Natural killer cell treated with Interleukin-12 subunit alpha and Interleukin-12 subunit beta and Interleukin-15 and Interleukin-18, amount 100 ng/mL, for 72 hours (primary cell): ENCODE measurements at regions not wholly inside any gene's neighbourhood (a gene's known extent, or its start where the extent isn't known, plus 50 kb on each side); places are given as distances from the start of the nearest gene placed in this dataset.
A peak's percentile ranks its signal among the peaks of the same experiment; 100 is the strongest.

Source experiments
- ATAC-seq, 2 donors: fragments of 150-1000 bp; cut with Tn5 transposase in 1 of 2; sonication (Bioruptor Pico), chemical (Tn5 transposase) in 1 of 2; 2 replicates each; pipeline ENCODE4 v1.10.0; 2021
- DNase-seq: peaks from one replicate; pipeline ENCODE4 v3.0.0; 2022; ENCODE audit warnings: low spot score
- H3K27ac Mint-ChIP-seq, 2 donors: 1 replicate in 1 of 2; 2 replicates in 1 of 2; pipeline ENCODE4 v1.8.0; 2022; ENCODE audit warnings: mixed read lengths in 2 of 2, mild to moderate bottlenecking in 1 of 2, moderate library complexity in 1 of 2
- H3K27me3 Mint-ChIP-seq, 2 donors: 1 replicate in 1 of 2; 2 replicates in 1 of 2; pipeline ENCODE4 v1.8.0; 2022; ENCODE audit warnings: mixed read lengths in 2 of 2
- H3K36me3 Mint-ChIP-seq: one replicate; pipeline ENCODE4 v1.8.0; 2022; ENCODE audit warnings: mixed read lengths
- H3K4me1 Mint-ChIP-seq, 2 donors: 1 replicate in 1 of 2; 2 replicates in 1 of 2; pipeline ENCODE4 v1.8.0; 2022; ENCODE audit warnings: low read depth in 2 of 2, mixed read lengths in 2 of 2, mild to moderate bottlenecking in 1 of 2
- H3K4me3 Mint-ChIP-seq: one replicate; pipeline ENCODE4 v1.8.0; 2022; ENCODE audit warnings: mixed read lengths
- H3K9me3 Mint-ChIP-seq: 2 replicates; pipeline ENCODE4 v1.8.0; 2022; ENCODE audit warnings: mixed read lengths

DNA sequence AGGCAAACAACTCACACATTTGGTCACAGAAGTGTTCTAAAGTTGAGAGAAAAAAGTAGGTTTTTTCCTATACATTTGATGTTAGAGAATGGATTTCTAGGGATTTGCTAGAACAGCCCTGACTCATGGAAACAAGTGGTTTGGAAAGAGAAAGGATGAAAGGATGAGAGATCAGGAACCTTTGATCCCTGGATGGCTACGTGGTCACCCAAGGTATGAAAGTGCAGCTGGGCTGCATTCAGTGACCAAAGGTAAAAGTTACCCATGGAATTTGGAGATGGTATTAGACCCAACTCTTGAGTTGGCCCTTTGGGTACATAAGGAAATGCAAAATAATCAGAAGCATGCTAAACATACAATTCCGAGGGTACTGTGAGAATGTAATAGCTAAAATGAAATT is 61.3 kb upstream of the SPIN1 start:
- no peak overlapping the region for H3K27ac Mint-ChIP-seq
- DNase-seq (no peak), ATAC-seq (no peak)

GRCh38 chr9:88326015-88326414 is 62.2 kb upstream of the SPIN1 start:
- H3K36me3 Mint-ChIP-seq = peaks cover 11% of the 10 kb centered on the region
- H3K9me3 Mint-ChIP-seq = peaks cover 2% of the 10 kb centered on the region
- no peak for DNase-seq
- ATAC-seq = no peak
- peaks cover 29 to 31% of the 10 kb centered on the region in 2 donors for H3K4me1 Mint-ChIP-seq
- no peak overlapping the region for H3K27ac Mint-ChIP-seq
- H3K27me3 Mint-ChIP-seq = peaks cover 4 to 7% of the 10 kb centered on the region in 2 donors
- H3K4me3 Mint-ChIP-seq = no peak overlapping the region

More for the DNA sequence above, 61.3 kb upstream of the SPIN1 start:
- Mint-ChIP-seq H3K4me3 (no peak overlapping the region), H3K36me3 (peaks cover 11% of the 10 kb centered on the region), H3K9me3 (peaks cover 2% of the 10 kb centered on the region), H3K27me3 (peaks cover 4 to 7% of the 10 kb centered on the region in 2 donors), H3K4me1 (peaks cover 24 to 30% of the 10 kb centered on the region in 2 donors)

GRCh38 chr9:88322906-88323566 is 65.2 kb upstream of the SPIN1 start:
- Mint-ChIP-seq H3K36me3 (peaks cover 11% of the 10 kb centered on the region), H3K4me1 (peaks cover 35 to 36% of the 10 kb centered on the region in 2 donors), H3K9me3 (peaks cover 2% of the 10 kb centered on the region), H3K27ac (peak overlapping the region; percentile 59 to 64), H3K4me3 (peak overlapping the region; percentile 80), H3K27me3 (peaks cover 4 to 7% of the 10 kb centered on the region in 2 donors)
- peak; percentile 77 for DNase-seq
- ATAC-seq = peak; percentile 94 to 99

- Mint-ChIP-seq H3K4me1 (peaks cover 33 to 35% of the 10 kb centered on the region in 2 donors), H3K36me3 (peaks cover 10% of the 10 kb centered on the region), H3K9me3 (peaks cover 2% of the 10 kb centered on the region), H3K27ac (no peak overlapping the region), H3K27me3 (peaks cover 3 to 4% of the 10 kb centered on the region in 2 donors), H3K4me3 (no peak overlapping the region)
- no peak for DNase-seq
- no peak for ATAC-seq
Measured at GRCh38 chr9:88321764-88322163, 66.5 kb upstream of the SPIN1 start.

DNA sequence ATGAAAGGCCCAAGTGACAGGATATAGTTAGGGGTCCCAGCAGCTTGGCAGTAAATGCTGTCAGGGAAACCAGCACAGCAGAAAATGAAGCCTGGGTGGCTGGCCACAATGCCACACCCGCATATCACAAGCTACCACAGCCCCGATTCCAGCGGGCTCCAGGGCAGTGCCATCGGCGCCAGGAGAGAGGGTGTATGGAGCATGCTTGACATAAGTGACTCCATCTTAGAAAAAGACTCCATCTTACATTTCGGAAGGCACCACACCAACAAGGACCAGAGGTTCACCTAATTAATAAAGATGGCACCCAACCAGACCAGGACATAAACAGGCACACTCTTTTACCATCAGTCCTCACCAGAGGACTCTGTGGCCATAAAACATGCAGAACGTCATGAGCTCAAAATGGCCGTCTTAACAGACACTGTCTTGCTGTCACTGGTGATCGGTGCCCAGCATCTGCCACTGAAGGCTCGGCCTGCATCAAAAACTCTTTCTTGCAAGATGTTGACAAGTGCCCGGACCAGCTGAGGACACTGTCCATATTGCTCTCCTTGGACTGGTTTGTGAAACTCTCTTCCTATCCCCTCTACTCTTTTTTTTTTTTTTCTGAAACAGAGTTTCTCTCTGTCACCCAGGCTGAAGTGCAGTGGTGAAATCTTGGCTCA is 67.4 kb upstream of the SPIN1 start:
- H3K4me3 Mint-ChIP-seq = no peak overlapping the region
- H3K4me1 Mint-ChIP-seq = peaks cover 31 to 35% of the 10 kb centered on the region in 2 donors
- peaks cover 2% of the 10 kb centered on the region for H3K9me3 Mint-ChIP-seq
- ATAC-seq (no peak), DNase-seq (no peak)
- peaks cover 7% of the 10 kb centered on the region for H3K36me3 Mint-ChIP-seq
- H3K27ac Mint-ChIP-seq = peak overlapping the region in 1 of 2 donors; percentile 53
- peaks cover 0 to 4% of the 10 kb centered on the region in 2 donors for H3K27me3 Mint-ChIP-seq

DNA sequence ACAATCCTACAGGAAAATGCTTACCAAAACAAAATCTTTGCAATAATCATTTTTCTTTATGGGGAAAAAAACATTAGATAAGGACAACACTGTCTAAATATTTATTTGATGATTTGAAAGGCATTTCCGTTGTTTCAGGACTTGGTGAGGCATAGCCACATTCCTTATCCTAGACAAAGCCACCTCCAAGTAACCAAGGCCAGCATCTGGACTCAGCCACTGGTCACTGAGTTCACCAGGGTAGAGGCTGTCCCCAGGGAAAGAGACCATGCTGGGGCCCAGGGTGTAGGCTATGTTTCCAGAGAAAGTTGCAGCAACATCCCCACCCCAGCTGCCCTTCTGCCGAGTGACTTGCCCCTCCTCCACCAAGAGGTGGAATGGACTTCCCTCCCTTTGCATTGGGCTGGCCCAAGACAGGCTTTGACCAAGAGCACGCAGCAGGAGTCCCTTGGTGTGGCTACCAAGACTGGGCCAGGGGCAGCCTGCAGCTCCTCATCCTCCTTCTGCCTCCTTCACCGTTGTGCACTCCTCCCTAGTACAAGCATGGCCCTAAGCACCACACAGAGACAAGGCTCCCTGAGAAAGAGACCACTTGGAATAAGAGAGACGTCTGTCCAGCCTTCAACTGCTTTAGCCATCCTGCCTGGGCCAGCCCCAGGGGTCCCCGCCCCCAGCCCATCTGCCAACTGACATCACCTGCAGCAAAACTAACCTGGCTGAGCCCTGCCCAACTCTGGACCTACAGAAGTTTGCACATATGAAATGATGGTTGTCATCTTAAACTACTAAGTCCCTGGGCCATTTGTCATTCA is 68.1 kb upstream of the SPIN1 start:
- DNase-seq = no peak
- Mint-ChIP-seq H3K4me3 (no peak overlapping the region), H3K36me3 (peaks cover 7% of the 10 kb centered on the region), H3K27me3 (peaks cover 0 to 4% of the 10 kb centered on the region in 2 donors), H3K4me1 (peaks cover 30 to 34% of the 10 kb centered on the region in 2 donors), H3K27ac (peak overlapping the region in 1 of 2 donors; percentile 53), H3K9me3 (peaks cover 2% of the 10 kb centered on the region)
- no peak for ATAC-seq

DNA sequence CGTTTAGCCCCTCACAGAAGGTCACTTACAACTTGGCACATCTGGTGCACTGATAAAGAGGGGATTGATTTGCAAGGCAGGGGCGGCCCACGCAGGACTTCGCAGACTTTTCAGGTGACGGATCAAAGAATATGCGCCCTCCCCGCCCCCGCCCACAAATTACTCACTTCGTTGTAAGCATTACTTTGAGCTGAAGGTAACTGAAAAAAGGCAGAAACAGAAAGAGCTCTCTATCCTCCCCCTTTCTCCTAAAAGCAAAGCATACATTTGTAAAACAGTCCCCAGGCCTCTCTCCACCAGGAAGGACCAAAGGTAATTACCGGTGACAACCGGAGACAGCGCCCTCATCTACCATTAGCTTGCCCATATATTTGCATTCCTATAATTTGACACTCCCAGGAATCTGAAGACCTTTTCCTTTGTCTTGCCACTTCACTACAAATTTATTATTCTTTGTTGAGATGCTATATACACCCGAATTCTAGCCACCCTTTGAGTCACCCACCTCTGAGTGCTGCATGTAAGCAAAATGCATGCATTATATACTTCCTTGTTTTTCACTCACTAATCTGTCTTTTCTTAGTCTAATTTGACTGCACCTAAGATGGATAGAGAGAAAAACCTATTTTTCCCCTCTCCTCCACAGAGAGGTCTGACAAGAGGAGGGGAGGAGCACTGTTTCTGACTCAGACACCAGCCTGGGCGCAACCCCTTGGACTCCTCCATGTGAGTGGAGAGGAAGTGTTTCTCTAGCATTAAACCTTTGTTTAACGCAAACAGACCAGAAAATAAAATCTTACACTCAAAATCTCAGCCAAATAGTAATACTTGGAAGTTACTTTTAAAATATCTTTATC is 74.7 kb upstream of the SPIN1 start:
- Mint-ChIP-seq H3K4me1 (peaks cover 4 to 9% of the 10 kb centered on the region in 2 donors), H3K4me3 (no peak overlapping the region), H3K27me3 (peaks cover 0 to under 1% of the 10 kb centered on the region in 2 donors), H3K36me3 (no peaks in the 10 kb centered on the region), H3K27ac (no peak overlapping the region), H3K9me3 (no peaks in the 10 kb centered on the region)
- DNase-seq (no peak), ATAC-seq (no peak)

DNA sequence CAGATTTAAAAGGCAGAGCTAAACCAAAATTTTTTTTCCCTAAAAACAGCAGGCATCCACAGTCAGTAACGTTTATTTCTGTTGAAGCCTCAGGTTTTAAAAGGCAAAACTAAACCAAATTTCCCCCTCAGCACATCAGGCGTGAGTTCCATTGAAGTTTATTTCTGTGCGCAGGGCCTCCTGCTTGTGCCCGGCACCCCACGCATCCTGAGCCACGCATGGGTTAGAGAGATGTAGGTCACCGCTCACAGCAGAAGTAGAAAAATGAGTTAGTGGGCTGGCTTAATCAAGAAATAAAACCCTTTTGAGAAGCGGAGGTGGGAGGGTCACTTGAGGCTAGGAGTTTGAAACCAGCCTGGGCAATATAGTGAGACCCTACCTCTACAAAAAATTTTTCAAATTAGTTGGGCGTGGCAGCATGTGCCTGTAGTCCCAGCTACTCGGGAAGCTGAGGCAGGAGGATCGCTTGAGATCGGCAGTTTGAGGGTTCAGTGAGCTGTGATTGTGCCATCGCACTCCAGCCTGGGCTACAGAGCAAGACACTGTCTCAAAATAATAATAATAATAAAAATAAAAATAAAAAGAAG is 75.6 kb upstream of the SPIN1 start:
- Mint-ChIP-seq H3K9me3 (no peaks in the 10 kb centered on the region), H3K27ac (no peak overlapping the region), H3K36me3 (no peaks in the 10 kb centered on the region), H3K4me3 (no peak overlapping the region), H3K27me3 (peaks cover 0 to 4% of the 10 kb centered on the region in 2 donors), H3K4me1 (peaks cover 4 to 9% of the 10 kb centered on the region in 2 donors)
- DNase-seq (no peak), ATAC-seq (no peak)

- no peak overlapping the region for H3K27ac Mint-ChIP-seq
- peaks cover 0 to 4% of the 10 kb centered on the region in 2 donors for H3K27me3 Mint-ChIP-seq
- H3K4me3 Mint-ChIP-seq = no peak overlapping the region
- ATAC-seq (peak in 1 of 2 donors; percentile 36), DNase-seq (no peak)
- H3K36me3 Mint-ChIP-seq = no peaks in the 10 kb centered on the region
- no peaks in the 10 kb centered on the region for H3K9me3 Mint-ChIP-seq
- H3K4me1 Mint-ChIP-seq = peaks cover 4 to 9% of the 10 kb centered on the region in 2 donors
Measured at GRCh38 chr9:88312045-88312444, 76.2 kb upstream of the SPIN1 start.

- ATAC-seq = no peak
- Mint-ChIP-seq H3K27ac (peak overlapping the region in 1 of 2 donors; percentile 31), H3K4me1 (peaks cover 4 to 14% of the 10 kb centered on the region in 2 donors), H3K4me3 (no peak overlapping the region), H3K36me3 (no peaks in the 10 kb centered on the region), H3K9me3 (no peaks in the 10 kb centered on the region), H3K27me3 (peaks cover 0 to 7% of the 10 kb centered on the region in 2 donors)
- DNase-seq = no peak
Measured at GRCh38 chr9:88310310-88310980, 77.8 kb upstream of the SPIN1 start.

GRCh38 chr9:88308831-88309560 is 79.2 kb upstream of the SPIN1 start:
- Mint-ChIP-seq H3K9me3 (no peaks in the 10 kb centered on the region), H3K27me3 (peaks cover 5 to 13% of the 10 kb centered on the region in 2 donors), H3K4me3 (no peak overlapping the region), H3K4me1 (peaks cover 14 to 27% of the 10 kb centered on the region in 2 donors), H3K27ac (no peak overlapping the region), H3K36me3 (peaks cover 4% of the 10 kb centered on the region)
- ATAC-seq (no peak), DNase-seq (no peak)

DNA sequence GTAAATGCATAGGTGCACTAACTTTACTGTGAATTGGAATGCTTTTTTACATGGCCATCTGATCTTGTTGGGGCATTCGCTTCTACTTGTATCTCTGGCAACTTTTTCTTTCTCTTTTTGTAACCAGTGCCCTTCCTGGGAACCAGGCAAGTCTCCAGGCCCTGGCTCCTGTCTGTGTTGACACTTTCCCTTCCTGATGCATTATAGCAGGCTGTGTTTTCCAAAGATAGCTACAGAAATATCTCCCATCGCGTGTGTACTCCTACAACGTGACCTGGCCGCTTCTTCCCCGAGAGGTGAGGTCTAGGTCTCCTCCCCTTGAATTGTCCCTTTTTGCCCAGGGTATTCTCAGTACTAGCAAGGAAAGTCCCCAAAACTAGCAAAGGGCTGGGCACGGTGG is 81.1 kb upstream of the SPIN1 start:
- no peaks in the 10 kb centered on the region for H3K9me3 Mint-ChIP-seq
- peaks cover 25 to 39% of the 10 kb centered on the region in 2 donors for H3K4me1 Mint-ChIP-seq
- DNase-seq (no peak), ATAC-seq (no peak)
- H3K4me3 Mint-ChIP-seq = no peak overlapping the region
- peaks cover 5 to 23% of the 10 kb centered on the region in 2 donors for H3K27me3 Mint-ChIP-seq
- peaks cover 4% of the 10 kb centered on the region for H3K36me3 Mint-ChIP-seq
- H3K27ac Mint-ChIP-seq = no peak overlapping the region
